Cardiac fibroblast (primary cell): ENCODE measurements at regions not wholly inside any gene's neighbourhood (a gene's known extent, or its start where the extent isn't known, plus 50 kb on each side); places are given as distances from the start of the nearest gene placed in this dataset.

Experiments used
- DNase-seq, 2 donors: peaks; one replicate each; pipeline versions ENCODE4 v3.0.0 to v3.0.0-alpha.2; 2010; ENCODE audit warnings: low read depth in 2 of 2
- H3K4me3 ChIP-seq, 2 donors: replicated peaks in 1 of 2; 1 replicate in 1 of 2; 2 replicates in 1 of 2; pipeline ENCODE4 v1.5.1; 2011; ENCODE audit warnings: low read depth in 2 of 2, low read length in 2 of 2, mild to moderate bottlenecking in 2 of 2, moderate library complexity in 1 of 2
- CTCF ChIP-seq: IDR thresholded peaks from one replicate; pipeline ENCODE4 v1.5.1; 2011; ENCODE audit warnings: low read depth, mild to moderate bottlenecking, low read length, inconsistent platforms

- no peak for DNase-seq
- H3K4me3 ChIP-seq = no peak overlapping the region
- TF ChIP-seq CTCF = no peak
Measured at GRCh38 chr5:106367281-106367680, 1303.5 kb downstream of the EFNA5 start.

- DNase-seq = no peak
- no peak for TF ChIP-seq CTCF
- no peak overlapping the region for H3K4me3 ChIP-seq
Measured at GRCh38 chr5:106363578-106363977, 1307.2 kb downstream of the EFNA5 start.

GRCh38 chr5:106361905-106362304 is 1308.8 kb downstream of the EFNA5 start:
- TF ChIP-seq CTCF = no peak
- no peak for DNase-seq
- H3K4me3 ChIP-seq = no peak overlapping the region

- no peak for TF ChIP-seq CTCF
- no peak overlapping the region for H3K4me3 ChIP-seq
- peak; percentile 35 to 84 for DNase-seq
Measured at GRCh38 chr5:106331415-106331814, 1339.3 kb downstream of the EFNA5 start.

GRCh38 chr5:106324356-106324755 is 1346.4 kb downstream of the EFNA5 start:
- no peak for TF ChIP-seq CTCF
- no peak overlapping the region for H3K4me3 ChIP-seq
- DNase-seq = no peak

- DNase-seq = peak in 1 of 2 donors; percentile 5
- no peak overlapping the region for H3K4me3 ChIP-seq
- TF ChIP-seq CTCF = no peak
Measured at GRCh38 chr5:106321242-106321641, 1349.5 kb downstream of the EFNA5 start.

GRCh38 chr5:106314221-106314824 is 1356.4 kb downstream of the EFNA5 start:
- DNase-seq = peak; percentile 32 to 69
- H3K4me3 ChIP-seq = no peak overlapping the region
- TF ChIP-seq CTCF = no peak
